ENCODE measurements at regions not wholly inside any gene's neighbourhood (a gene's known extent, or its start where the extent isn't known, plus 50 kb on each side); places are given as distances from the start of the nearest gene placed in this dataset.

- TF ChIP-seq CTCF (IDR thresholded peaks at IDR 0.05): no peak
- TF ChIP-seq POLR2A (IDR thresholded peaks at IDR 0.05): no peak
Measured at GRCh38 chr10:35765996-35766395, 123.9 kb upstream of the FZD8 start.

All from right lobe of liver (tissue), 4 donors.